ENCODE measurements at regions not wholly inside any gene's neighbourhood (a gene's known extent, or its start where the extent isn't known, plus 50 kb on each side); places are given as distances from the start of the nearest gene placed in this dataset.

DNA sequence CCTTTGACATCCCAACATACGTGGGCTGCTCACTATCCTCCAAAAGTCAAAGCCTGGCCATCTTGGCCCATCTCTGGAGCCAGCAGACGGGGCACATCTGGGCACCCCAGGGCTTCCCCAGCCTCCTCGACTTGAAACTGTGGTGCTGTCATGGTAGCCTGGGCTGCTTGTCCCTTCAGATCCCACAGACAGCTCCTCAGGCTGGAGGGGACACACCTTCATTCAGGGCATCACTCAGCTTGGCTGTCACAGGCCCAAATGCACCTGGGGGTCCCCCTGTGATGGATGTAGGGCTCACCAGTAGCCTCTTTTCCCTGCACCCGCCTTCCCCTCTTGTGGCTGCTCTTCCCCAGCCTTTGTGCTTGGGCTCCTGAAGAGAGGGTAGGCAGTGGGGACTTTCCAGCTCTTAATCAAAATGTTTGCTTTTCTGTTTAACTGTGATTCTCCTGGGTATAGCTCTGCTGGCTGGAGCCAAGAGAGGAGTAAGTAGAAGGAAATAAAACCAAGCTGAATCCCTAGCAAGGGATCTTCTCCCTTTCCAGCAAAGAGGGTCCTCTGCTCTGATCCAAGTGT lies 92.3 kb downstream of the GYPC start:
- no peak for DNase-seq

DNA sequence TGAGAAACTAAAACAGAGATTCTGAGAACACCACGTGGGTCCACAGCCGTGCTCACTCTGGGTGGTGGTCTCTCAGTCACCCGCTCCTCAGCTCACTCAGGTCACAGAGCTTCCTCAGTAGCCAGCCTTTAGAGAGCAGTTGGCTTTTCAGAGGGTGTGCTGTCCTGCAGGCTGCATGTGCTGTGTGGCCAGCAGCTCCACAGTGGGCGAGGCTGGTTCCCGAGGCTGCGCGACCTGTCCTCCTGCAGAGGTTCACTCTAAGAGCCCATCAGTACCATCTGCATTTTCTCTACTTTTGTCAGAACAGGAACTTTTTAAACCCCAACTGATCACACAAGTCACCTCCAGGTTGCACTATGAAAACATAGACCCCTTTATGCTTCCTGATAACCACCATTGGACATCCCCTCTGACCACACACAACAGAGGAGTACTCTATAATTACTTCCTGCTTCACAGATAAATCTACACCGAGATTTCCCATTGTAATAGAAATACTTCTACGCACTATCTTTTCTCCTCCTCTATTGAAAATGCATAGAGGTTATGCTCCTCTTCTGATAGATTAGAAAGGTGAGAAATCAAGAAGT lies 93.1 kb downstream of the GYPC start:
- DNase-seq = no peak

DNA sequence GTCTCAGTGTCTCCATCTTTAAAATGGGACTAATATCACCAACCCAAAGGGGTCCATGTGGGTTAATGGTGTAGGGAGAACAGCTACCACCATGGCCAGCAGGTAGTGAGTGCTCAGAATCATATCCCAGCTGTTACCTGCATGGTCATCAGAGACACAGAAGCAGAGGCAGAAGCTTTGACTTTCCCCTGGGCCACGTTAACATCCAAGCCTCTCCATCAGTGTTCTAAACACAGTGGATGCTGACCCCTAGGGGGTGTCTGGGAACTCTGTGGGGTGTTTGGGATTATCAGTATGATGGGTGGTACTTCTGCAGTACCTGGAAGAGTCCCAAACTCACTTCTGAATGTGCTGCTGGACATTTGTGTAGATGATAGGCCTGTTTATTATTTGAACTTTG lies 93.6 kb downstream of the GYPC start:
- no peak for DNase-seq

DNA sequence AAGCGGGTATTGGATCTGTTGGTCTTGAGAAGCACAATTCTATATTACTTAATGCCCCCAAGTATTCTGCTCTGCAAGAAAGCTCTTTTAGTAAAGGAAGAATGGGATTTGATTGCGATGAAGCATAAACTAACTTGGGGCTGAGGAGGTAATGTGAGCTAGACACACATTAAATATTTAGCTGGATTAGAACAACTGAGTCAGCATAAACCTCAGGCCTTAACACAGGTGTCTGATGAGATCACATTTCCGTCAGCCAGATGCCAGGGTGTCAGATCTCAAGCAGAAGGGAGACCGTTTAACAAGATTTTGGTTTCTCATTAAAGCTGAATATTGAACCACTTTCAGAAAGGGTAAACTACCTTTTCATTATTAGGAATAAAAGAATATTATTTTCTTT lies 94.5 kb downstream of the GYPC start:
- DNase-seq = no peak

DNA sequence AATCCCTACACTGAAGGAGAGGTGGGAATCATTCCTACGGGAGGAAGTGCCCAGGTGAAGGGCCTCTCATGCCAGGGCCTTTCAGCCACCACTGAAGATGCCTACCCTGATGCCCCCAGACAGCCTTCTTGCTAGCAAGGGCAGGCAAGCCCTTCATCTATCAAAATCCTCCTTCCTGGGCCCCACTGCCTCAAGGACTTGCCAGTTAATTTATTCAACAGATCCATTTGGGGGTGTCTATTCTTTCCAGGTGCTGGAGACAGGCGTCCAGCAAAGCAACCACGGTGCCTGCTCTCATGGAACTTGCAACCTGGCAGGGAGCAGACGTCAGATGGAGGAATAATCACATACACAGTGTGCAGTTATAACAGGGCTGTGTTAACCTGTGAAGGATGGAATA lies 95.5 kb downstream of the GYPC start:
- no peak for DNase-seq

DNA sequence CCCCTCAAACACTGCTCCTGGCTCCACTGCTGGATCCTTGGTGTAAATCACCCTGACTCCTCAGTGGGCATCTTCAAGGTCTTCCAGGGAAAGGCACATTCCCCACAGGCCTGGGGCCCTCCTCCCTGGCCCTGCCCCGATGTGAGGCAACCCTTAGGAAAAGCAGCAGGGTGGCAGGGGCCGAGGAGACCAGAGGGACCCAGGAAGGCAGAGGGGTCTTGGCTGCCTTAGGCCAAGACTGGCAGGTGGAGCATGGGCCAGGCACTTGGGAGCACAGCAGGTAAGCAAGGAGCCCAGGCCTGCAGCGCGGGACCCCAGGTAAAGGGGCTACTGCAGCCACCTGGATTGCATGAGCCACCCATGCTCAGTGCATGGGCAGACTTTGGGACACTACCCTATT lies 96.9 kb downstream of the GYPC start:
- no peak for DNase-seq

DNA sequence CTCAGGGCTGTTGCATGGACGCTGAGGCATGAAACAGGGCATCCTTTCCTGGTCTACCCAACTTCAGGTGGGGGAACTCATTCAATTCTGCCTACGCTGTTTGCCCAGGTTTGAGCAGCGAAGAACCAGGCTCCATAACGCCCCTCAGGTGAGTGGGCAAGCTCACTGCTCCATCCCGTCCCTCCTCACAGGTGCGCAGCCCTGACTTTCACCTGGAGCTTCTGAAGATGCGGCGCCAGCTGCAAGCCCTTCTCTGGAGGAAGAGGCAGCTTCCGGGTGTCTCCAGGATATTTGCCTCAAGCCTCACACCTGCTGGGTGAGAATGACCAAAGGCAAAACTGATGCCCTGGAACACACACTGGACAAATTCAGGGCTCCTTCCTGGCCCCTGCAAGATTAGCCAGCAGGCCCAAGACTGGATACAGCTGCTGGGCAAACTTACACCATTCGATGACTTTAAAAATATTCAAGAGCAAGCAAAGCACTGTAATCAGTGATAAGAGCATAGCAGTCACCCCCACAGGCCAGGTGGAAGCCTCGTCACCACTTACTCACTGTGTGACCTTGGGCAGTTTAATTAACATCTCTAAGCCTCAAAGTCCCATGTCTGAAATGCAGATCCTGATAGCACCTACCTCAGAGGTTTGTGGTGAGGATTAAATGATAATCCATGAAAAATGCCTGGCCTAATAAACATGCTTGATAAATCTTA lies 97.7 kb downstream of the GYPC start:
- no peak for DNase-seq

DNA sequence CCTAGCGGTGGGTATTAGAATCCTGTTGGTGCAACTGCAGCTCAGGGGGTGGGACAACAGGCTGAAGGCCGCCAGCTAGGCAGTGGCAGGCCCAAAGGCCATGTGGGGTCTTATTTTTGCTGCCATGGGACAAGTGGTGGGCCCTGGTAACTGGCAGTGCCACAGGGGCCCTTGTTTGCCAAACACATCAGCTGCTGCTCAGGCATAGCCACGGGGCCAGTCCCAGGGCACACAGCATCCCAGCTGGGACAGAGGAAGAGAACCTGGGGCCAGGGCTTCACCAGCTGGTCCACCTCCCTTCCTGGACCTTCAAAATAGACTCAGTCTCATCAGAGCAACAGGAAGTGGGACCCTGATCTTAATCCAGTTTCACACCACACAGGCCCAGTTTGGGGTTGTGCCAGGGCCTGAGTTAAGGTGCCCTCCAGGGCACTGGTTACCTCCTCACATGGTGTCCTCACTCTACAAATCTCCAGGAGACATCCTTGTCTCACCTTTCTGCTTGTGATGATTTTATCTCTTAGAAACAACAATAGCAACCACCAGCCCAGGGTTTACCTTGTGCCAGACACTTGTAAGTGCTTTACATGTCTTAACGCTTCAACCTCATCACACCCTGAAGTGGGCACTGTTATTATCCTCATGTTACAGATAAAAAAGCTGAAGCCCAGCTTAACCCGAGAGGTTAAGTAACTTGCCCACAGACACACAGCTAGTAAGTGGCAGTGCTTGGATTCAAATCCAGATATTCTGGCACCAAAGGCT lies 98.5 kb downstream of the GYPC start:
- DNase-seq = no peak

DNA sequence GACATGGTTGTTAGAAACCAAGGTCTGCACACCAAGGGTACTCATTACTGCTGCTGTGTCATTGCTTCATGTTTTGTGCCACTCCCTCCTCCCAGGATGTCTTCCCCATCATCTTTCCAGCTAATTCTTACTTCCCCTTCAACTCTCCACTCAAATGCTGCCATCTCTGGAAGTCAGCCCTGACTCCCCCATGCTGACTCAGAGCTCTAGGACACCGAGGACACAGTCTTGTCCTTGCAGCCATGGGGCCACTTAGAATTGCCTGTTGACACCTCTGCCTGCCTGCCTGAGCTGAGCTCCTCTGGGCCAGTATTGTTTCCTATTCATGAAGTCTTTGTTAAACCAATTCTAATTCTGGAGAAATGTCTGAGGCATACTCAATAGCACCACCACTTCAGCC lies 100.2 kb downstream of the GYPC start:
- DNase-seq = no peak

DNA sequence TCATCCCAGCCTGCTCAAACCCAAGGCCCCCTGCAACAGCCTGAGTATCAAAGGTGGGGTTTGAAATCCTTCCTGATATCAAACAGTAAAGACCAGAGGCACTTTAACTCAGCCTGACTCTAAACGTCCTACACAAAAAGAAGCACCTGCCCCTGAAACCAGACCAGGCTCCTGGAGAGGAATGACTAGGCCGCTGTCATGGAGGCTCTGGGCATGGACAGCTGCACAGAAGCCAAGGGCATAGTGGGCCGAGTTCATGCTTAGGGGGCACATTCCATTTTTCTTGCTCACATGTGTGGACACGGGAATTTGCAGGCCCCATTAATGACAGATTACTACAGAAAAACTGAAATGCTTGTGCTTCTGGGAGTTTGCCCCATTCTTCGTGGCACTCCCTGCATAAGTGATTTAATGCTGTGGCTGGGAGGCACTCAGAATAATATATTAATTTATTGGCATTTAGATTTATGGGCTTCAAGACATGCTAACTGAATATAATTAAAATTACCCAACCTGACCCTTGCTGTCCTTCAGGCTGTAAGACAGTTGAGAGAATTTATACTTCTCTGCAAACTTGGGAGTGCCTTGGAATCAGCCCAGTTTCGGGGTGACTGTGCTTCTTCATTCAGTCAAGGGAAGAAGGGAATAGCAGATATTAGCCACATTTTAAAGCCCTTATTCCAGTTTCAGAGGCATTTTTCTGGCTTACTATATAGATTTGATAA lies 105.5 kb downstream of the GYPC start:
- DNase-seq = no peak

DNA sequence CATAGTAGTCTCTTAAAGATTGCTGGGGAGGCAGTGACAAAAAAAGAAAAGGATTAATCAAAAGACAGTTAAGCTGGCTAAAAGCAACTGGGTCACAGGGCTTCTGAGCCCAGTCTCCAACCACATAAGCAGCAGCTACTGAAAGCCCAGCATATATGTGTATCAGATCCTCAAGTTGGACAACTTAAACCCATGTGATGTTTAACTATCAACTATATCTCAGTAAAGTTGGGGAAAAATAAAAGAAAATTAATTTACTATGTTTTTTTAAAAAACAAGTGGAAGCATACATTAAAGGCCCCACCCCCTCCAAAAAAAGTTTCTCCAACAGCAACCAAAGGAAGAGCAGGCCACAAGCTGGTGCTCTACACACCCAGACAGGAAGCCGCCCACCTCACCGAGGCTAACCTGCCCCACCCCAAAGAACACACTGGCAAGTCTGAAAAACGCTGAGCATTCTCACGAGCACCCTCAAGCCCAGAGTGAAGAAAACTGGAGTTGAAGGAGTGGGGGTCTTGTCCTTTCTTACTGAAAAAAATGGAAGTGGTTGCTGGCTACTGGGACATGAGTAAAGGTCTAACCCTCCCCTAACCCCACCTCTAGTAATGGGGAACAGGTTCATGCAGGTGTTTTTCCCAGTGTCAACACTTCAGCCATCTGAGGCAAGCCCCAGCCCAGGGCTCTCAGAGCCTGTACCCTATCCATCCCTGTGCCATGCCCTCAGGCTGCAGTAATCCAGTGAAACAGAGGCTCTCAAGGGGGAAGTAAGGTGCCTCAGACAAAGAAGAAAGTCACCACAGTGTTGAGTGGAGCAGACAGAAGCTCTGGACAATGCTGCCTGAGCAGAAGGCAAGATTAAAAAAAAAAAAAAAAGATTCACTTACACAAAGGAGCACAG lies 106.3 kb downstream of the GYPC start:
- no peak for DNase-seq

DNA sequence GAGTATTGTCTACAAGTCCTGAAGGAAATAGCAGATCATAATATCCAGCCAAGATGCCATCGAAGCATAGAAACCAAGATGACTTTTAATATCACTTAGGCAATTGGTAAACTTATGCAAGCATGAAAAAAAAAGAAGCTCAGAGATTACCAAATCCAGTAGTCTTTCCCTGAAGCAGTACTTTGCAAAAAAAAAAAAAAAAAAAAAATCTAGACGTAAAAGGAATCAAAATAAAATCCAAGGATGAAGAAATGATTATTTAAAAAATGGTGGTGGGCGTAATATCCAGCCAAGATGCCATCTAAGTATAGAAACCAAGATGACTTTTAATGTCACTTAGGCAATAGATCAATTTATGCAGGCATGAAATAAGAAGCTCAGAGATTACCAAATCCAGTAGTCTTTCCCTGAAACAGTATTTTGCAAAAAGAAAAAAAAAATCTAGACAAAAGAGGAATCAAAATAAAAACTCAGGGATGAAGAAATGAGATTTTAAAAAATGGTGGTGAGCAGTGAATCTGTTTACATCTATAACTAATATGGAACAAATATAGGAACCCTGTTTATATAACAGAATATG lies 108.8 kb downstream of the GYPC start:
- no peak for DNase-seq

DNA sequence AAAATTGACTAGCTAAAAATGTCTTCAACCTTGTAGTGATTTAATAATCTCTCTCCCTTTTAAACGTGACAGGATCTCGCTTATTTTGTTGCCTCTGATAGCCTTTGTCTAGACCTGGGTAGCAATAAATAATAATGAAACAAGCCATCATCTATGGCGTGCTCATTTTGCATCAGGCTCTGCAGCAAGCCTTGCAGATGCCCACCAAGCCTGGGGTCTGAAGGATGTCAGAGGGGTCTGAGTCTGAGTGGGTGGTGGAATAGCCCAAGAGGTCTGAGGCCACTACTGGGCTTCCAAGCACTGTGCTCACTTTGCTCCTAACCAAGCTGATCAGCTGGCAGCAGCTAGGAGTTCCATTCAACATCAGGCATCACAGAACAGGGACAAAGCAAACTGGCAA lies 109.4 kb downstream of the GYPC start:
- DNase-seq = no peak

DNA sequence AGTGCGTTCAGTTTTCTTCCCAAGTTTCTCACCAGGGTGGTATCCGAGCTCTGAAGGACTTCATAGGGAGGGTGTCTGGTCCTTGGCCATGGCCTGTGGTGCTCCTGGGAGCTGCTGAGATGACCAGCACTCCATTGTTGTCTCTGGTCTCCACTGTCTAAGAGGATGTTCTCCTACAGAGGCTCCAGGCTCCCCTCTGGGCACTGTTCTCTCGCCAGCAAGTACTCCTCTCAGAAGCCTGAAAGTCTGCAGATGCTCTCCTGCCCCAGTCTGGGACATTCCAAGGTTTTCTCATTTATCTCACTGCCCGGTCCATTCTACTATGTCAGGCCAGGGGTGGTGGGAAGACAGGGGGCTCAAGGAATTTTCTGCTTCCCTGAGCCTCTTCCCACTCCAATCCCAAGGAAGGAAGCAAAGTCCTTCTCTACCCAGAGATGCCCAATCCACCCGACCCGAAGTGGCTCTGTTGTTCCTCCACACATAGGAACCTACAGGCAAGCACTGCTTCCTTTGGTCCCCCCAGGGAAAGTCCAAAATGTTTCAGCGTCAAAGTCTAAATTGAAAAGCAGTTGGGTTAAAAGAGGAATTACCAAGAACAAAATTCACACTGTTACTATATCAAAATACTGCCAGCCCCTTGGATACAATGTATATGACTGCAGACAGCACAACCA lies 110.5 kb downstream of the GYPC start:
- DNase-seq = no peak

DNA sequence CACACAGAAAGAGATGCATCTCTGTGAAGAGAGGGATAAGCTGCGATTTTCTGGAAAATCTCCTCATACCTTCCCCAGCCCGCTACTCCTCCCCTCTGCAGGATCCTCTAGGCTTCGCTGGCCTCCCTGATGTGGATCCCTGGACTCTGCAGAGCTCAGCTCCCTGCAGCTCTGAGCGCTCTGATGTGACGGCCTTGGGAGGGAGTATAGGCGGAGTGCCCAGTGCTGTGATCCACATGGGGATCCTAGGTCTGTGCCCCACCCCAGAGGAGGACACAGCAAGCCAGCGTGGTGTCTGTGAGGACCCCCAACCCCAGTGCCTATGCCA lies 111.0 kb downstream of the GYPC start:
- no peak for DNase-seq

DNA sequence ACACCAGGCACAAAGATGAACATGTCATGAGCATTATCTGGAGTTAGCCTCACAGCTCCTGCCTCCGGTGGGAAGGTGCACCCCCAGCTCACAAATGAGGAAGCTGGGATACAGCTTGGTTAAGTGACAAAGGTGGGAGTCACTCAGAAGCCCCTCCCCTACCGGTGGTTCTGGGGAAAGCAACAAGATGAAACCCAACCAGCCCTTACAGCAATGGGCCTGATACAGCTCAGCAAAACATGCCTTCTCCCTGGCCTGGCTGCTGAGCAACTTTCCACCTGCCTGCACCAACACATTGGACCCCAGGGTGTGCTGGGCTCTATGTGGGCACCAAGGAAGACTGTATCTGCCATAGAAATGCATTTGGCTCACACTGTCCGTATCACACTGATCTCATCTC lies 113.2 kb downstream of the GYPC start:
- no peak for DNase-seq

DNA sequence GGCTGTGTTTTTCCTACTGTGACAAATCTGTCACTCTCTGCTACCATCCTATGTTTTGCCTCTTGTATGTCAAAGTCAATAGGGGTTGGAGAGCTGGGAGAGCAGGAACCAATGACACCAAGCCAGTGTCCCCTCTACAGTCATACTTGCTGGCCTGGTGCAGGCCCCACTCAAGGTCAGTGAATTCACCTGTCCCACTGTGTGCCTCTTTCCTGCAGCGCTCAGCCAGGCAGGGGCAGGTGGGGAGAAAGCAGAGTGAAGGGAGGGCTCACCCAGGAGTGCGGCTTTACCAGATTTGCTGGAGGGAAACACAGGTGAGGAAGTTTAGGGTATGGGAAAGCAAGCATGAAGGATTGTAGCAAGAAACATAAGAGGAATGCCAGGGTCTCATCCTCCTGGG lies 114.5 kb downstream of the GYPC start:
- DNase-seq = no peak

DNA sequence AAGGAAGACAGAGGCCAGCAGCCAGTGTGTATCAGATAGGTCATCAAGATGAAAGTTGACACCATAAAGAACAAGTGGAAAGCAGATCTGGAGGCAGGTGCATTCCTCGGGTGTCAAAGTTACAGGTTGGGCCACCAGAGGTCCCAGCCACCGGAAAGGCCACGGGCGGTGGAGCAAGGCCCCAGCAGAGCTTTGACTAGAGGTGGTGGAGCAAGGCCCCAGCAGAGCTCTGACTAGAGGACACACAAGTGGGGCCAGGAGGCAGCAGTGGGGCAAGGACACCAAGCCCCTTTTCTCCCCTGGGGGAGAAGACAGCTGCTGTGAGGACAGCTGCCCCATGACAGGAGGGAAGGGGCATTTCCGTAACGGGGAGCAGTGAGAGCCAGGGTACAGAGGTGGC lies 115.1 kb downstream of the GYPC start:
- DNase-seq = no peak

DNA sequence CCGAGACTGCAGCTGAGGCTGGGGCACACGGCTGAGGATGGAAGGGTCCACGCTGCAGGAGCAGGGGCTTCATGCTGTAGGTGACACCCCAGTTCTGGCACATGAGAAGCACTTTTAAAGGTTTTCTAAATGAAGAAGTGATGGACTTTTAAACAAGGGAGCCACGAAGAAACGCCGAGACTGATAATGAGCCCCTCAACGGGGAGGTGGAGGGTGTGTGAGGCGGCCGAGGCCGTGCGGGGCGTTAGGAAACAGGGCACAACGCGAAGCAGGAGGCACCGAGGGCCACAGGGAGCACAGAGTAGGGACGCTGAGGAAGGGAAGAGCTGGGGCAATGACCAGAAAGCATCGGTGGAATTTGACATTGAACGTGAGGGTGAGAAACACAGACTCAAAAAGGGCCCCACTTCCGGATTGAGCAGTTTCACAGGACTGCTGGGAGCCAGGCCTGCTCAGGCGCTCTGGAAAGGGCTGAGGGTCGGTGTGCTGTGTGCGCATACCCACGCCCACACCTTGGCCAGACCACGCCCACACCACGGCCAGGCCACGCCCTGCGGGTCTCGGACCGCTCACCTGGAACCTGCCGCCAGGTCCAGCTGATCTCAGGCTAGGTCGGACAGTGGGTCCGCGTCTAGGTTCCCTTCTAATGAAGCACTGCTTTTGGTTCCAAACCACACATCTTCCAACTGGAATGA lies 115.7 kb downstream of the GYPC start:
- DNase-seq = no peak

DNA sequence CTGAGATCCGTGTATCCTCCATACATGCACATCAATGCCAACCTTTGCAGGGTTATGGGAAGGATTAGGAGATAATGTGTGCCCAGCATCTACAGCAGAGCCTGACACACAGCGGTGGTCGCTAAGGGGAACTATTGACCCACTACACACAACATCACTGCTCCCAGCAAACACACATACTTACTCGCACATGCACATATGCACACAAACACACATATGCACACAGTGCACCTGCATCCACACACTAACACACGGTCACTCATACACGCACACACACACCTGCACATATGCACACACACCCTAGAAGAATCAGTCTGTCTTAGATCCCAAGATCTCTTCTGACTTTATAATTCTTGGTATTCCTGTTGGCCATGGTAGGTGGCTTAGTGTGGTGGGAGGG lies 118.3 kb downstream of the GYPC start:
- DNase-seq = no peak

DNA sequence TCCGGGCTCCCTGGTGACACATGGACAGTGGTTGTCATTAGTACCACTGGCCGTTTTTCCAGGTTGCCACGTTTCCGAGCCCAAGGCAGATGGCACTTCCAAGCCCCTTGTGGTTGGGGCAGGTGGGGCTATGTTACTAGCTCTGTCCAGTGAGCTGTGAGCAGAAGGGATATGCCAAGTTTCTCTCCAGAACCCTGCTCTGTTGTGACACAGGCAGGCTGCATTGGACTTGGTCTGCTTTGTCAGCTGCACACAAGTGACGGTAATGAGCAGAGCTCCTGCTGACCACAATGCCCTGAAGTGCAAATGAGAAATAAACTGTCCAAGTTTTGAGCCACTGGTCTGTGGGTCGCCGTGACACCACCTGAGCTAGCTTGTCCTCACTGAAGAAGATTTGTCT lies 118.8 kb downstream of the GYPC start:
- DNase-seq = no peak

Data from activated CD4-positive, alpha-beta T cell treated with anti-CD3 and anti-CD28 coated beads, Interleukin-2, amount 50 U/mL, for 16 hours (primary cell).